GM18520 (cell line): ENCODE measurements at regions not wholly inside any gene's neighbourhood (a gene's known extent, or its start where the extent isn't known, plus 50 kb on each side); places are given as distances from the start of the nearest gene placed in this dataset.
"Not testable (repeated sequence)": the region's sequence is repeated elsewhere in the genome, so short reads cannot be mapped to it uniquely, and the experiment has no call there.

Experiments used
- ATAC-seq: cut with Tn5 transposase; IDR thresholded peaks from one replicate; pipeline ENCODE4 v1.9.1; 2021; ENCODE audit not compliant: unreplicated experiment

GRCh38 chr10:42533866-42534265, 104.5 kb downstream of the ZNF33B start:
- not testable (repeated sequence) for ATAC-seq

- no peak for ATAC-seq
Observed at GRCh38 chr10:42532996-42533395, 105.4 kb downstream of the ZNF33B start.

- no peak for ATAC-seq
Observed at GRCh38 chr10:42523098-42523497, 115.3 kb downstream of the ZNF33B start.

GRCh38 chr10:42519761-42520460, 118.5 kb downstream of the ZNF33B start:
- ATAC-seq: no peak

GRCh38 chr10:42519079-42519478, 119.3 kb downstream of the ZNF33B start:
- no peak for ATAC-seq

- no peak for ATAC-seq
Observed at GRCh38 chr10:42513921-42514320, 124.4 kb downstream of the ZNF33B start.

- ATAC-seq: no peak
Observed at GRCh38 chr10:42491801-42492200, 146.6 kb downstream of the ZNF33B start.

GRCh38 chr10:42491001-42491592, 147.3 kb downstream of the ZNF33B start:
- ATAC-seq: no peak

GRCh38 chr10:42490368-42490767, 148.0 kb downstream of the ZNF33B start:
- ATAC-seq: no peak

- ATAC-seq: no peak
Observed at GRCh38 chr10:42488416-42488815, 150.0 kb downstream of the ZNF33B start.

- ATAC-seq: no peak
Observed at GRCh38 chr10:42482411-42482810, 156.0 kb downstream of the ZNF33B start.

- ATAC-seq: no peak
Observed at GRCh38 chr10:42479057-42479456, 159.3 kb downstream of the ZNF33B start.

- ATAC-seq: no peak
Observed at GRCh38 chr10:42477170-42477569, 161.2 kb downstream of the ZNF33B start.

- no peak for ATAC-seq
Observed at GRCh38 chr10:42476101-42476500, 162.3 kb downstream of the ZNF33B start.

- ATAC-seq: no peak
Observed at GRCh38 chr10:42475168-42476098, 162.9 kb downstream of the ZNF33B start.

GRCh38 chr10:42454313-42454712, 184.1 kb downstream of the ZNF33B start:
- ATAC-seq: no peak

GRCh38 chr10:42431095-42431494, 207.3 kb downstream of the ZNF33B start:
- ATAC-seq: no peak

GRCh38 chr10:42428534-42428933, 209.8 kb downstream of the ZNF33B start:
- no peak for ATAC-seq

GRCh38 chr10:42422911-42423310, 215.5 kb downstream of the ZNF33B start:
- ATAC-seq: no peak

GRCh38 chr10:42421812-42422211, 216.6 kb downstream of the ZNF33B start:
- ATAC-seq: no peak

- ATAC-seq: no peak
Observed at GRCh38 chr10:42419789-42420188, 218.6 kb downstream of the ZNF33B start.
